ENCODE measurements at regions not wholly inside any gene's neighbourhood (a gene's known extent, or its start where the extent isn't known, plus 50 kb on each side); places are given as distances from the start of the nearest gene placed in this dataset.

- DNase-seq (ENCODE audit: low read depth, low spot score), result no peak
These were observed 97.9 kb downstream of the FOXL1 start for GRCh38 chr16:86676254-86676670.

GRCh38 chr16:86679490-86679889 lies 101.1 kb downstream of the FOXL1 start:
- no peak for DNase-seq (ENCODE audit: low read depth, low spot score)
- in situ Hi-C loops (cut with HindIII; ENCODE audit: low pct_unique_long_range_greater_than_20kb, low sequenced_read_pairs), result no loop called here

More at GRCh38 chr16:86676254-86676670, 97.9 kb downstream of the FOXL1 start:
- in situ Hi-C loops (cut with HindIII; ENCODE audit: low pct_unique_long_range_greater_than_20kb, low sequenced_read_pairs), result no loop called here

GRCh38 chr16:86680162-86680561 lies 101.8 kb downstream of the FOXL1 start:
- no peak for DNase-seq (ENCODE audit: low read depth, low spot score)
- in situ Hi-C loops (cut with HindIII; ENCODE audit: low pct_unique_long_range_greater_than_20kb, low sequenced_read_pairs), result no loop called here

DNA sequence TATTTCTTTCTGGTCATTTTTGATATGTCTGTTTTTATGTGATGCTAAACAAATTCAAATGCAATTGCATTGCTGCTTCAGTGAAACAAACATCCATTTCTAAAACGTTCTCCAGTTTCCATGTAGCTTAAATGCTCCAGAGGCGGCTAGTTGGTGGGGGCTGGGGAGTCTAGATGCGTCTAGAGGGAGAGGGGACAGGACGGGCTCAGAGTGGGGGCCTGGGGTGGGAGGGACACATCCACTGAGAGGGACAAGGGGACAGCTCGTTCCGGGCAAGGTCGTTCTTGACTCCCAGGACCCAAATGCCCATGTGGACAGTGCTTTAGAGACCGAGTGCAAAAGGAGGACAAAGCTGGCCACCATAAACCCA lies 102.3 kb downstream of the FOXL1 start:
- in situ Hi-C loops (cut with HindIII; ENCODE audit: low pct_unique_long_range_greater_than_20kb, low sequenced_read_pairs), result no loop called here
- no peak for DNase-seq (ENCODE audit: low read depth, low spot score)

- no peak for DNase-seq (ENCODE audit: low read depth, low spot score)
- in situ Hi-C loops (cut with HindIII; ENCODE audit: low pct_unique_long_range_greater_than_20kb, low sequenced_read_pairs), result no loop called here
These were observed 102.8 kb downstream of the FOXL1 start for GRCh38 chr16:86681031-86681756.

DNA sequence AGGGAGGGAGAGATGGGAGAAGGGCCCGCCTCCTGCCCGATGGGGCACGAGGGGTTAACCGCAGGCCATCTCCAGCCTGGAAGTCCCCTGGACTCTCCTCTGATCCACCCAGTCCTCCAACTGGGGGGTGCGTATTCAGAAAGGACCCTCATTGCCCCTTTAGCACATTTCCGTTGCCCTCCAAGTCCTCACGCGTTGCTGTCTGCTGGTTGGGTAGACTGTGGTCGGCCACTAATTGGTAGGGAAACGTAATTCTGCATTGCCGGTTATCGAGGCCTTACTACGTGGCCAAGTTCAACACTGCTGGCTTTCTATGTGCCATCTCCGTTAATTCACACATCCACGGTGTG lies 103.4 kb downstream of the FOXL1 start:
- in situ Hi-C loops (cut with HindIII; ENCODE audit: low pct_unique_long_range_greater_than_20kb, low sequenced_read_pairs), result no loop called here
- no peak for DNase-seq (ENCODE audit: low read depth, low spot score)

GRCh38 chr16:86682219-86682904 lies 104.0 kb downstream of the FOXL1 start:
- no peak for DNase-seq (ENCODE audit: low read depth, low spot score)
- in situ Hi-C loops (cut with HindIII; ENCODE audit: low pct_unique_long_range_greater_than_20kb, low sequenced_read_pairs), result no loop called here

- no peak for DNase-seq (ENCODE audit: low read depth, low spot score)
- in situ Hi-C loops (cut with HindIII; ENCODE audit: low pct_unique_long_range_greater_than_20kb, low sequenced_read_pairs), result no loop called here
These were observed 105.3 kb downstream of the FOXL1 start for GRCh38 chr16:86683441-86684194.

DNA sequence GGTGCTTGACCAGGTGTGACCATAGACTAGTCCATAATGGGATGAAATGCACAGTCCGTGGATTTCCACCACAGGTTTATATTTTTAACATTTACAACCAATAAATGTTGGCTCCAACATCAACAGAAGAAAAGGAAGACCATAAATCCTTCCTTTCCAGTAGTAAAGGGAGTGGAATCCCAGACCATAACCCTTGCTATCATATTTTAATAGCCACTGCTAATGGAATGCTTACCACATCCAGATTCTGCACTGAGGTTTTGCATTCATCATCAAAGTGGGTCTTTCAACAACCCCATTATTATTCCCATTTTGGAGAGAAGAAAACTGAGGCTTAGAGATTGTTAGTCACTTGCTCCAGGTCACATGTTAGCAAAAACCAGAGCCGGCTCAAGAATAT lies 106.7 kb downstream of the FOXL1 start:
- DNase-seq (ENCODE audit: low read depth, low spot score), result no peak
- in situ Hi-C loops (cut with HindIII; ENCODE audit: low pct_unique_long_range_greater_than_20kb, low sequenced_read_pairs), result no loop called here

- in situ Hi-C loops (cut with HindIII; ENCODE audit: low pct_unique_long_range_greater_than_20kb, low sequenced_read_pairs), result no loop called here
- DNase-seq (ENCODE audit: low read depth, low spot score), result no peak
These were observed 112.6 kb downstream of the FOXL1 start for GRCh38 chr16:86690970-86691369.

DNA sequence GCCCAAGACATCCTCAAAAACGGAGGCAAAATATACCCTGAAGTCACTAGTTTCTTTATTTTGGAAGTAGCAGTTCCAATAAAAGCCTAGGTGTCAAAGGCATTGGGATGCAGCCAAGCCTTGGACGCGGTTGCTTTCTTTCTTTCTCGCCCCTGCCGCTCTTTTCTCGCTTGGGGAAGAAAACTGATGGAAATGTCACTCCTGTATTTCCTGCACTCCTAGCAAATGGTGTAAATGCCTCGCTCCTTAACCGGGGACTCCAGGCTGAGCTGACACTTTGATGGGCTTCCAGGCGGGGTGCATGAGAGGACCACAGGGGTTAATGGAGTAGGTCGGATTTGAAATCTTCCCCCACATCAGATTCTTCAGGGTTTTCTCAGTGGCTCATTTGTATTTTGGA lies 114.1 kb downstream of the FOXL1 start:
- in situ Hi-C loops (cut with HindIII; ENCODE audit: low pct_unique_long_range_greater_than_20kb, low sequenced_read_pairs), result no loop called here
- DNase-seq (ENCODE audit: low read depth, low spot score), result no peak

DNA sequence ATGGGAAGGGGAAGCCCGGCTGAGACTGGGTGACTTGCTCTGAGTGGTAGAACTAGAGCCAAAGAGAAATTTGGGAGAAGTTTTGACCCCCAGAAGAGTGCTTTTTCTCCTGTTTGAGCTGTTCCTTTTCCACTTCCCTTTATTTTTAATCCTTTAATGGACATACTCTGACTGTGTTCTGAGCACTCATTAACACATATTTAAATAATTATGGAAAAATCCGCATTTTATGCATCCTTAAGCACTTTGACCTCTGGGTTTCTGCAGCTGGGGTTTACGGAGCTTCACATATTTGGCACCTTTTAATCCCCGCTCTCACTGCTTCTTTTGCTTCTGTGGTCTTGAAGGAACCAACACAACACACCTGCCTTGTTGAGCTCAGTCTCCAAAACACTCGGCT lies 114.7 kb downstream of the FOXL1 start:
- in situ Hi-C loops (cut with HindIII; ENCODE audit: low pct_unique_long_range_greater_than_20kb, low sequenced_read_pairs), result no loop called here
- no peak for DNase-seq (ENCODE audit: low read depth, low spot score)

DNA sequence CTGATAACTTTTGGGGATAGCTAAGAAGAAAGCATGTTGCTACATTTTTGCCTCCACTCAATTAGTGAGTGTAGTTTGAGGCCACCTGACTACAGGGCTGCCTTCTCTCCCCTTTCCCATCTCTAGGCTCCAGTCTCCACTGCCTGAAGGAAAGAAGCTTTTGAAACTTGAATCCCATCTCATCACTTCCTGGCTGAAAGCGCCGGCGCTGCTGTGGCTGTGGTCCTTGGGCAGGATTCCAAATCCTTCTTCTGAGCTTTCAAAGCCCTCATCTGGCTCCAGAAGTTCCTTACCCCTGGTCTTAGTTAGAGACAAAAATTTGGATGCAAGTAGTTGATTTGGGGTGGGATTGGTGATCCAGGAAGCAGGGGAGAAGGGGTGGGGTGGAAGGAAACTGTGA lies 119.4 kb downstream of the FOXL1 start:
- no peak for DNase-seq (ENCODE audit: low read depth, low spot score)
- in situ Hi-C loops (cut with HindIII; ENCODE audit: low pct_unique_long_range_greater_than_20kb, low sequenced_read_pairs), result no loop called here

DNA sequence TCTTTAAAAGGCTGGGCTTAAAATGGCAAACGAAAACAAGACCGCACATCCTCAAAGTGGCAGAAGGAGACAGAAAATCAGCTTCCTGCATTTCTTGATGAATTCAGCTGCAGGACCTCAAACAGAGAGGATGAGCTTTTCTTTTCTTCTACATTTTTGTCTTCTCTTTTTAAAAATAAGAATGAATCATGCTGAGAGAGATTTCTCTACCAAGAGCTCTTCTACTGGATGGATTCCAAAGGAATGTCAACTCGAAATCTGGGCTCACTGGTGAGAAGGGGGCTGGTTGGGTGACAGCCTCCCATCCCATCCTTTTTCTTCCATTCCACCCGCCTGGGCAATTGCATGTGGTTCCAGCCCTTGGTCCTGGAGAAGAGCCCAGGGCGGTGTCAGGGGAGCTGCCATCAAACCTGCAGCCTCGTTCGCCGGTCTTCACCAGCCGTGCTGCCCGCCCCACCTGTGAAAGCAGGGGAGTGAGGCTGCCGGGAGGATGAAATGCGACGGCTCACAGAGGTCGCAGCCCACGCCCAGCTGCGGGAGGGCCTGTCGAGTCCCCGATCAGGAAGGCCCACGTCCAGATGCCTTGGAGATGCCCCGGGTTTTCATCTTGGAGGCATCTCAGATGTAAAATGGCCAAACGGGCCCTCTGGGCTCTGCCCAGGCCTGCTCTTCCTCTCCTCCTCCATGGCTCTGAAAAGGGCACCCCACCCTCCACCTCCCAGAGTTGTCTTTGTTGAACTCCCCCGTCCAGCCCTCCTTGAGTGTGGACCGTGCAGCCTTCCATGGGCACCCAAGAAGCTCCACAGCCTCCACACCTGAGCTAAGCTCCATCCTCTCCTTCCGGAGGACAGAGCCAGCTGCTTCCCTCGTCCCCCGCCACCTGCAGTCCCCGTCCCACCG lies 121.9 kb downstream of the FOXL1 start:
- DNase-seq (ENCODE audit: low read depth, low spot score), result no peak
- in situ Hi-C loops (cut with HindIII; ENCODE audit: low pct_unique_long_range_greater_than_20kb, low sequenced_read_pairs), result no loop called here

DNA sequence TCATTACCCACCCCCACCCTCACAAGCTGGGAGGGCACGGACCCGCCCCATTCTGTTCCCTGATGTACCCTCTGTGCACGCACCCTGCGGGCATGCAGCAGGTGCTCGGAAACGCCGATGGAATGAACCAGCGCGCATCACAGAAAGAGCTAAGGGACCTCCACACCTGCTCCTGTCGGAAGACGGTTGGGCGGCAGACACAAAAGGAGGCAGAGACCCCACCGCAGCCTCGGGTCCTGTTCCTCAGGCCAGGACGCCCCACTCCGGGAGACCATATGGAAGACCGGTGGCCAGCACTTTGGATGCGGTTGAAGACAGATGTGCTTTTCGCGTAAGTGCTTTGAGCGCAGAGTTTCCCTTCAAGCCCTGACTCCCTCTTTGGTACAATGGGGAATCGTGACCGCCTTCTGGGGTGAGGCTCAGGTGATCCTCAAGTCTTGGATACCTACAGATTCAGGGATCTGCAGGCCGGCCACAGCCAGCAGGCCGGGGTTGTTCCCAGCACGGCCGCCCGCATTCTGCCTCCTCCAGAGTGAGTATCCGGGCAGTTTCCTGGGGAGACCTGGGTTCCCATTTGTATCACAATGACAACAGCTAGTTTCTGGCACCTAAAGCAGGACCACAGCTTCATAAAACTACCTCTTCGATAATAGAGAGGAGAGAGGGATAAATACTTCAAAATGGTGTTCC lies 123.1 kb downstream of the FOXL1 start:
- DNase-seq (ENCODE audit: low read depth, low spot score), result no peak
- in situ Hi-C loops (cut with HindIII; ENCODE audit: low pct_unique_long_range_greater_than_20kb, low sequenced_read_pairs), result no loop called here

DNA sequence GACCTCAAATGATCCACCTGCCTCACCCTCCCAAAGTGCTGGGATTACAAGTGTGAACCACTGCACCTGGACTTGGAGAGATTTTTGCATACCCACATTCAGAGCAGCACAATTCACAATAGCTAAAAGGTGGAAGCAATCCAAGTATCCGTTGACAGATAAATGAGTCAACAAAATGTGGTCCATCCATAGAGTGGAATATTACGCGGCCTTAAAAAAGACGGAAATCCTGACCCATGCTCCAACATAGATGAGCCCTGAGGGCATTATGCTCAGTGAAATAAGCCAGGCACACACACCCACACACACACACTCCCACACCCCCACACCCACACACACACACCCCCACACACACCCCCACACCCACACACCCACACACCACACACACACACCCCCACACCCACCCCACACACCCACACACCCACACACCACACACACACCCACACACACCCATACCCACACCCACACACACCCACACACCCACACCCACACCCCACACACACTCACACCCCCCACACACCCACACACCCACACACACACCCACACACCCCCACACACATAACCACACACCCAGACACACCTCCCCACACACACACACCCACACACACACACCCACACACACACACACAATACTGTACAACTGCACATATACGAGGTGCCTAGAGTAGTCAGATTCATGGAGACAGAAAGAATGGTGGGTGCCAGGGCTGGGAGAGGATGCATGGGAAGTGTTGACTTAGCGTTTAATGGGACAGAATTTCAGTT lies 124.7 kb downstream of the FOXL1 start:
- DNase-seq (ENCODE audit: low read depth, low spot score), result no peak
- in situ Hi-C loops (cut with HindIII; ENCODE audit: low pct_unique_long_range_greater_than_20kb, low sequenced_read_pairs), result no loop called here

DNA sequence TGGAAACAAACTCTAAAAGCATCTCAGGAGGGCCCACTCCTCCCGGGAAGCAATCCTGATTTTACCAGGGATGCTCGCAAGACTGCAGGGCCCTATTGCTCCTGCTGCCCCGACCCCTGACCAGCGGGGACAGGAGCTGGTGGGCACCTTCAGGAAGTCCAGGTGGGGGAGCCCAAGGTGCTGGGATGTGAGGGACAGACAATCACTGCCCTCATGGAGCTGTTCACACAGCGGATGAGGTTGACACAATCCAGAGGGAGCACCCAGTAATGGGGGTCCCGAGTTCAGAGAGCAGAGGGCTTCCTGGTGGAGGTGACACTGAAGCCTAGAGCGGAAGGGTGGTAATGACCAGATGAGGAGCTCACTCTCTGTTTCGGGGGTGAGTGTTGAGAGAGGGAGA lies 126.2 kb downstream of the FOXL1 start:
- in situ Hi-C loops (cut with HindIII; ENCODE audit: low pct_unique_long_range_greater_than_20kb, low sequenced_read_pairs), result no loop called here
- no peak for DNase-seq (ENCODE audit: low read depth, low spot score)

Data from SK-MEL-5 (cell line).